H9 (cell line): ENCODE measurements at regions not wholly inside any gene's neighbourhood (a gene's known extent, or its start where the extent isn't known, plus 50 kb on each side); places are given as distances from the start of the nearest gene placed in this dataset.

Experiments used
- DNase-seq: peaks from one replicate; pipeline ENCODE4 v3.0.0-alpha.2; 2017
- H2AFZ ChIP-seq: one replicate; pipeline ENCODE4 v1.6.1; 2013; ENCODE audit warnings: mild to moderate bottlenecking, low read length, control low read depth, moderate library complexity
- H2AK5ac ChIP-seq: 2 replicates; pipeline ENCODE4 v1.6.1; 2013; ENCODE audit warnings: low read length, control low read depth, mixed read lengths; ENCODE audit not compliant: insufficient read length
- H2BK120ac ChIP-seq: one replicate; pipeline ENCODE4 v1.6.1; 2013; ENCODE audit warnings: low read depth, mild to moderate bottlenecking, low read length, control low read depth, inconsistent platforms; ENCODE audit not compliant: poor library complexity, severe bottlenecking
- H2BK12ac ChIP-seq: 2 replicates; pipeline ENCODE4 v1.6.1; 2013; ENCODE audit warnings: low read length, control low read depth, mixed read lengths, low read depth; ENCODE audit not compliant: insufficient read length
- H2BK15ac ChIP-seq: 2 replicates; pipeline ENCODE4 v1.6.1; 2013; ENCODE audit warnings: low read depth, low read length, control low read depth
- H2BK20ac ChIP-seq: one replicate; pipeline ENCODE4 v1.6.1; 2013; ENCODE audit warnings: low read depth, mild to moderate bottlenecking, low read length, control low read depth, inconsistent platforms; ENCODE audit not compliant: poor library complexity, severe bottlenecking
- H2BK5ac ChIP-seq: 2 replicates; pipeline ENCODE4 v1.6.1; 2013; ENCODE audit warnings: low read length, control low read depth, mixed read lengths; ENCODE audit not compliant: insufficient read length
- H3K14ac ChIP-seq: 2 replicates; pipeline ENCODE4 v1.6.1; 2013; ENCODE audit warnings: low read length, control low read depth; ENCODE audit not compliant: insufficient read depth
- H3K18ac ChIP-seq: 2 replicates; pipeline ENCODE4 v1.6.1; 2013; ENCODE audit warnings: low read depth, mild to moderate bottlenecking, mixed read lengths, low read length, control low read depth; ENCODE audit not compliant: insufficient read length
- H3K23ac ChIP-seq: 2 replicates; pipeline ENCODE4 v1.6.1; 2013; ENCODE audit warnings: low read length, control low read depth, mixed read lengths, low read depth; ENCODE audit not compliant: insufficient read length
- H3K23me2 ChIP-seq: 2 replicates; pipeline ENCODE4 v1.6.1; 2013; ENCODE audit warnings: low read depth, mild to moderate bottlenecking, mixed read lengths, low read length, control low read depth; ENCODE audit not compliant: insufficient read length, poor library complexity, severe bottlenecking
- H3K27ac ChIP-seq: 2 replicates; pipeline ENCODE4 v1.5.1; 2013; ENCODE audit warnings: low read length, control low read depth, mixed read lengths, low read depth; ENCODE audit not compliant: insufficient read length
- H3K27me3 ChIP-seq: 2 replicates; pipeline ENCODE4 v1.6.1; 2013; ENCODE audit warnings: low read length, control low read depth, inconsistent platforms; ENCODE audit not compliant: insufficient read depth
- H3K4ac ChIP-seq: 2 replicates; pipeline ENCODE4 v1.6.1; 2013; ENCODE audit warnings: low read depth, mild to moderate bottlenecking, control low read depth, inconsistent platforms, low read length, moderate library complexity
- H3K4me1 ChIP-seq: 2 replicates; pipeline ENCODE4 v1.6.1; 2013; ENCODE audit warnings: low read length, control low read depth, inconsistent platforms; ENCODE audit not compliant: insufficient read depth
- H3K4me2 ChIP-seq: 2 replicates; pipeline ENCODE4 v1.6.1; 2013; ENCODE audit warnings: low read length, control low read depth, mixed read lengths; ENCODE audit not compliant: insufficient read length, insufficient read depth
- H3K56ac ChIP-seq: 2 replicates; pipeline ENCODE4 v1.6.1; 2013; ENCODE audit warnings: low read depth, mild to moderate bottlenecking, mixed read lengths, low read length, control low read depth; ENCODE audit not compliant: insufficient read length
- H3K79me1 ChIP-seq: 2 replicates; pipeline ENCODE4 v1.6.1; 2013; ENCODE audit warnings: low read depth, mild to moderate bottlenecking, moderate library complexity, low read length, control low read depth, inconsistent platforms; ENCODE audit not compliant: insufficient read depth, poor library complexity, severe bottlenecking
- H3K79me2 ChIP-seq: 2 replicates; pipeline ENCODE4 v1.6.1; 2013; ENCODE audit warnings: low read length, control low read depth, inconsistent platforms; ENCODE audit not compliant: insufficient read depth
- H3K9ac ChIP-seq: 2 replicates; pipeline ENCODE4 v1.6.1; 2013; ENCODE audit warnings: low read length, control low read depth, mixed read lengths; ENCODE audit not compliant: insufficient read length; ENCODE audit errors: extremely low read depth
- H3K9me3 ChIP-seq: one replicate; pipeline ENCODE4 v1.6.1; 2013; ENCODE audit warnings: low read depth, low read length, inconsistent platforms; ENCODE audit not compliant: control insufficient read depth
- H3T11ph ChIP-seq: one replicate; pipeline ENCODE4 v1.6.1; 2013; ENCODE audit warnings: mild to moderate bottlenecking, low read length, control low read depth, inconsistent platforms
- H4K20me1 ChIP-seq: one replicate; pipeline ENCODE4 v1.6.1; 2013; ENCODE audit not compliant: control insufficient read depth, insufficient read length, insufficient read depth
- H4K5ac ChIP-seq: 2 replicates; pipeline ENCODE4 v1.6.1; 2013; ENCODE audit warnings: low read depth, mild to moderate bottlenecking, mixed read lengths, low read length, control low read depth; ENCODE audit not compliant: insufficient read length
- H4K8ac ChIP-seq: replicated peaks from 2 replicates; pipeline ENCODE4 v1.6.1; 2013; ENCODE audit warnings: low read length, control low read depth, mixed read lengths, low read depth; ENCODE audit not compliant: insufficient read length
- H4K91ac ChIP-seq: 2 replicates; pipeline ENCODE4 v1.6.1; 2013; ENCODE audit warnings: low read depth, mild to moderate bottlenecking, moderate library complexity, mixed read lengths, low read length, control low read depth; ENCODE audit not compliant: insufficient read length
- H3K27ac Mint-ChIP-seq, 3 experiments: 2 replicates in 2 of 3; 3 replicates in 1 of 3; pipeline ENCODE4 v1.8.0; 2020 to 2021; ENCODE audit warnings: mixed read lengths in 3 of 3, mild to moderate bottlenecking in 1 of 3, moderate library complexity in 1 of 3
- H3K27me3 Mint-ChIP-seq: 2 replicates; pipeline ENCODE4 v1.8.0; 2021; ENCODE audit warnings: low read depth, mild to moderate bottlenecking, moderate library complexity, mixed read lengths
- H3K36me3 Mint-ChIP-seq, 3 experiments: 2 replicates in 2 of 3; 3 replicates in 1 of 3; pipeline ENCODE4 v1.8.0; 2020 to 2021; ENCODE audit warnings: low read depth in 3 of 3, mixed read lengths in 3 of 3; ENCODE audit not compliant: insufficient read depth in 1 of 3
- H3K4me1 Mint-ChIP-seq, 2 experiments: 2 replicates each; pipeline ENCODE4 v1.8.0; 2020; ENCODE audit warnings: mixed read lengths in 2 of 2
- H3K4me3 Mint-ChIP-seq, 2 experiments: 2 replicates in 1 of 2; 3 replicates in 1 of 2; pipeline ENCODE4 v1.8.0; 2020 to 2021; ENCODE audit warnings: mild to moderate bottlenecking in 2 of 2, mixed read lengths in 2 of 2, moderate library complexity in 1 of 2
- H3K9me3 Mint-ChIP-seq, 2 experiments: 2 replicates in 1 of 2; 3 replicates in 1 of 2; pipeline ENCODE4 v1.8.0; 2020; ENCODE audit warnings: mild to moderate bottlenecking in 2 of 2, mixed read lengths in 2 of 2, moderate library complexity in 1 of 2
- WGBS: extraction: QIAGEN DNeasy Blood & Tissue Kit; methylation state at CpG from one replicate; pipeline ENCODE4 v1.1.7; 2013; ENCODE audit warnings: missing lambda C conversion rate, low lambda C conversion rate, mixed read lengths; ENCODE audit not compliant: insufficient read length; ENCODE audit errors: extremely low coverage; 5-methylcytosine and 5-hydroxymethylcytosine counted together
- TF ChIP-seq, protein P1 (sequence below): fragments of 200-600 bp; sonication (generic); conservative IDR thresholded peaks from 3 replicates; pipeline ENCODE4 v1.8.0; 2021; ENCODE audit warnings: antibody characterized with exemption, mild to moderate bottlenecking

GRCh38 chr15:25208735-25209134 is 230.1 kb downstream of the UBE3A start:
- H3K9me3 ChIP-seq: peaks cover 61% of the 10 kb centered on the region
- no peak overlapping the region for H2AK5ac ChIP-seq

More at GRCh38 chr15:25208735-25209134, 230.1 kb downstream of the UBE3A start:
- Histone ChIP-seq H4K20me1 (no peaks in the 10 kb centered on the region), H3K23ac (no peak overlapping the region), H3K27me3 (no peaks in the 10 kb centered on the region), H3K79me1 (no peaks in the 10 kb centered on the region), H2BK12ac (no peak overlapping the region), H3K23me2 (no peaks in the 10 kb centered on the region), H3K9ac (no peak overlapping the region), H2BK15ac (no peak overlapping the region), H3K79me2 (no peaks in the 10 kb centered on the region), H3K4me1 (no peaks in the 10 kb centered on the region), H2BK20ac (no peak overlapping the region), H4K5ac (no peak overlapping the region), H3K14ac (no peak overlapping the region), H3K56ac (no peak overlapping the region), H2BK5ac (no peak overlapping the region), H4K91ac (no peak overlapping the region), H4K8ac (no peak overlapping the region), H3K4me2 (no peak overlapping the region), H3K27ac (no peak overlapping the region), H2AFZ (no peak overlapping the region), H3T11ph (no peak overlapping the region), H2BK120ac (no peak overlapping the region), H3K18ac (no peak overlapping the region), H3K4ac (no peak overlapping the region)
- no peak overlapping the region for H3K27ac Mint-ChIP-seq
- no peak for DNase-seq
- no CpG with 5 or more reads among the region's 7 CpGs for WGBS
- no peaks in the 10 kb centered on the region; the same call in 1 of the 2 replicates for H3K27me3 Mint-ChIP-seq
- H3K4me1 Mint-ChIP-seq: no peaks in the 10 kb centered on the region
- TF ChIP-seq, protein P1, sequence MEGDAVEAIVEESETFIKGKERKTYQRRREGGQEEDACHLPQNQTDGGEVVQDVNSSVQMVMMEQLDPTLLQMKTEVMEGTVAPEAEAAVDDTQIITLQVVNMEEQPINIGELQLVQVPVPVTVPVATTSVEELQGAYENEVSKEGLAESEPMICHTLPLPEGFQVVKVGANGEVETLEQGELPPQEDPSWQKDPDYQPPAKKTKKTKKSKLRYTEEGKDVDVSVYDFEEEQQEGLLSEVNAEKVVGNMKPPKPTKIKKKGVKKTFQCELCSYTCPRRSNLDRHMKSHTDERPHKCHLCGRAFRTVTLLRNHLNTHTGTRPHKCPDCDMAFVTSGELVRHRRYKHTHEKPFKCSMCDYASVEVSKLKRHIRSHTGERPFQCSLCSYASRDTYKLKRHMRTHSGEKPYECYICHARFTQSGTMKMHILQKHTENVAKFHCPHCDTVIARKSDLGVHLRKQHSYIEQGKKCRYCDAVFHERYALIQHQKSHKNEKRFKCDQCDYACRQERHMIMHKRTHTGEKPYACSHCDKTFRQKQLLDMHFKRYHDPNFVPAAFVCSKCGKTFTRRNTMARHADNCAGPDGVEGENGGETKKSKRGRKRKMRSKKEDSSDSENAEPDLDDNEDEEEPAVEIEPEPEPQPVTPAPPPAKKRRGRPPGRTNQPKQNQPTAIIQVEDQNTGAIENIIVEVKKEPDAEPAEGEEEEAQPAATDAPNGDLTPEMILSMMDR: no peak; the same call in 2 of the 3 replicates
- no peak overlapping the region for H3K4me3 Mint-ChIP-seq
- peaks cover 0 to 2% (median 0%) of the 10 kb centered on the region in 3 experiments; a peak in 3 of 7 replicates for H3K36me3 Mint-ChIP-seq
- H3K9me3 Mint-ChIP-seq: peaks cover 81 to 83% of the 10 kb centered on the region in 2 experiments
